VCaP (cell line): ENCODE measurements at regions not wholly inside any gene's neighbourhood (a gene's known extent, or its start where the extent isn't known, plus 50 kb on each side); places are given as distances from the start of the nearest gene placed in this dataset.

ENCODE experiments used
- H3K27ac ChIP-seq: fragments of 450-650 bp; 2 replicates; pipeline ENCODE4 v1.5.1; 2017
- TF ChIP-seq, protein P1 (sequence below): fragments of 450-650 bp; conservative IDR thresholded peaks from 2 replicates; pipeline ENCODE4 v1.5.1; 2017; ENCODE audit warnings: mild to moderate bottlenecking, moderate library complexity

DNA sequence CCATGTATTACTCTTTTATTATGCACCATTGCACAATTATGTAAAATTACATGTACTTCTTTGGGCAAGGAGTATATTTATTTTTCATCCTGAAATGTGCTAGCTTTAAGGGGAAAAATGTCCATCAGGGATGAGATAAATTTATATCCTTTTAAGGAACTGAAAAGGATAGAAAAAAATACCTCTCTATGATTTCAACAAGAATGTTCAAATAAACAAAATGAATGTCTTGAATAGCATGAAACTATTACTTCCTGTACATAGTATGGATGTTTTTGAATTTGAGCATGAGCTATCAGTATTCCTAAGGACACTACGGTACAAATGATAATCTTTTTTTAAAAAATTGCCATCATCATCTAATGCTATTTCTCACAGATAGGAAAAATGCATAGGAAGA, 1611.9 kb upstream of the ZEB2 start:
- TF ChIP-seq, protein P1, sequence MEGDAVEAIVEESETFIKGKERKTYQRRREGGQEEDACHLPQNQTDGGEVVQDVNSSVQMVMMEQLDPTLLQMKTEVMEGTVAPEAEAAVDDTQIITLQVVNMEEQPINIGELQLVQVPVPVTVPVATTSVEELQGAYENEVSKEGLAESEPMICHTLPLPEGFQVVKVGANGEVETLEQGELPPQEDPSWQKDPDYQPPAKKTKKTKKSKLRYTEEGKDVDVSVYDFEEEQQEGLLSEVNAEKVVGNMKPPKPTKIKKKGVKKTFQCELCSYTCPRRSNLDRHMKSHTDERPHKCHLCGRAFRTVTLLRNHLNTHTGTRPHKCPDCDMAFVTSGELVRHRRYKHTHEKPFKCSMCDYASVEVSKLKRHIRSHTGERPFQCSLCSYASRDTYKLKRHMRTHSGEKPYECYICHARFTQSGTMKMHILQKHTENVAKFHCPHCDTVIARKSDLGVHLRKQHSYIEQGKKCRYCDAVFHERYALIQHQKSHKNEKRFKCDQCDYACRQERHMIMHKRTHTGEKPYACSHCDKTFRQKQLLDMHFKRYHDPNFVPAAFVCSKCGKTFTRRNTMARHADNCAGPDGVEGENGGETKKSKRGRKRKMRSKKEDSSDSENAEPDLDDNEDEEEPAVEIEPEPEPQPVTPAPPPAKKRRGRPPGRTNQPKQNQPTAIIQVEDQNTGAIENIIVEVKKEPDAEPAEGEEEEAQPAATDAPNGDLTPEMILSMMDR: no peak
- no peak overlapping the region for H3K27ac ChIP-seq

DNA sequence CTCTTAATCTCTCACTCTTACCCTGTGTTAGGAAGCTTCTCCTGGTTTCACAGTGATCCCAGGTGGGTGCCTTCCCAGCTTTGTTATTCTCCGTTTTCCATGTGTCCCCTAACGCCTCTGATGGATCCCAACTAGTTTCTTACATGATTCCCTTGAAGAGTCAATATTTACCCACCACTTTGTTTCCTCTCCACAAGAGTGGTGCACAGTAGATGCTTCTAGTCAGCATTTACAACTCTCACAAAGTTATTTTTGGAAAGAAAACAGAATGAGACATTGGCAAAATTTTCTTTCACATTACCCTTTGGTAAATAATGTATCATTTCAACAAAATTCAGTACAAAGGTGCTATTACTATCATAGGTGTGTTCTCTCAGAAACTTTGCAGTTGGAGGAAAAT, 1611.1 kb upstream of the ZEB2 start:
- TF ChIP-seq, protein P1: no peak
- no peak overlapping the region for H3K27ac ChIP-seq

DNA sequence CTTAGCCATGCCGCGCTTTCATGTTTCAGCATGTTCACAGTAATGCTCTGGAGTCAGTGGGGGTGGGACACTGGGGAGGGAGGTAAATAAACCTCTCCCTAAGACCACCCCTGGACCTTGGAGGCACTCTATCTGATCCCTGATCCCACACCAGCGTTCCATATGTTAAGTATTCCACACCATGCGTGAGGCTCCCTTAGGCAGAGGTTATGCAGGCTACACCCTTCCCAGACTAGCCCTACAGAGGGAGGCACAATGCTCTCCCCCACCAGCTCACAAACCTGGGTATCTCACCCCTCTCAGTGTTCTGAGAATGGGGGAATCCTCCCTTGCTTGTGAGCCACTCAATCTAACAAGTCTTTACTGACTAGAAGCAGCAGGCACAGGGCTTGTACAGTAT, 1610.4 kb upstream of the ZEB2 start:
- H3K27ac ChIP-seq: no peak overlapping the region
- TF ChIP-seq, protein P1: no peak

DNA sequence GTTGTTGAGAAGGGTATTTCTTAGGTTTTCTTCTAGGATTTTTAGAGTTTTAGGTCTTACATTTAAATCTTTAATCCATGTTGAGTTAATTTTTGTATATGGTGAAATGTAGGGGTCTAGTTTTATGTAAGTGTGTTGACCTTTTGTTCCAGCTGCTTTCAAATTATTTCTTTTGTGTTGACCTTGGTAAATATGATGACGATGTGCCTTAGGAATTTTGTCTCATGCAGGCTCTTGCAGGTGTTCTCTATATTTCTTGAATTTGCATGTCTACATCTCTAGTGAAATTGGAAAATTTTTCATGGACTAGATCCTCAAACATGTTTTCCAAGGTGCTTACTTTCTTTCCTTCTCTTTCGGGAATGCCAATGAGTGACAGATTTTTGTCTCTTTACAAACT, 1609.3 kb upstream of the ZEB2 start:
- H3K27ac ChIP-seq: no peak overlapping the region
- TF ChIP-seq, protein P1: no peak

DNA sequence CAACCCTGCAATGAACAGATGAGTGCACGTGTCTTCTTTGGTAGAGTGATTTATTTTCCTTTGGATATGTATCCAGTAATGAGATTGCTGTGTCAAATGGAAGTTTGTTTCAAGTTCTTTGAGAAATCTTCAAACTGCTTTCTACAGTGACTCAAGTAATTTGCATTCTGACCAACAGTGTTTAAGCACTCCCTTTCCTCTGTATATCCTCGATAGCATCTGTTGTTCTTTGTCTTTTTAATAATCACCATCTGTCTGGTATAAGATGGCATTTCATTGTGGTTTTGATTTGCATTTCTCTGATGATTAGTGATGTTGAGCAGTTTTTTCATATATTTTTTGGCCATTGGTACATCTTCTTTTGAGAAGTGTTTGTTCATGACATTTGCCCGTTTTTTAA, 1608.3 kb upstream of the ZEB2 start:
- H3K27ac ChIP-seq: no peak overlapping the region
- TF ChIP-seq, protein P1: no peak

DNA sequence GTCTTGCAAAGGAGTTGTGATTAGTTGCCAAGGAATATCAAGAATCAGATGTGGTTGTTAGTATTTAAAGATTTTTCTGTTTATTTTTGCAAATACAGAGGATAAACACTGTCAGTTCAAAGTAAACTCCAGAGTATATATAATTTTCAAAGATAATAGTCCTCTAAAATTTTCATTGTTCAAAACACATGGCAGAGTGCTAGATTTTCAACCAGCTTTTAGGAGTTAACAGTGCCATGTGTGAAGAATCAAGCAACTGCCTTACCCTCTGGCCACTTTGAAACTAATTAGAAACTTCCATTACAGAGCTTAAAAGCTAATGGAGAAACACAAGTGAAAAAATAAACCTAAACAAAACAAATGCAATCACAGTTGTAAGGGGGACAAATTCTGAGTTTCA, 1605.6 kb upstream of the ZEB2 start:
- H3K27ac ChIP-seq: no peak overlapping the region
- TF ChIP-seq, protein P1: no peak

DNA sequence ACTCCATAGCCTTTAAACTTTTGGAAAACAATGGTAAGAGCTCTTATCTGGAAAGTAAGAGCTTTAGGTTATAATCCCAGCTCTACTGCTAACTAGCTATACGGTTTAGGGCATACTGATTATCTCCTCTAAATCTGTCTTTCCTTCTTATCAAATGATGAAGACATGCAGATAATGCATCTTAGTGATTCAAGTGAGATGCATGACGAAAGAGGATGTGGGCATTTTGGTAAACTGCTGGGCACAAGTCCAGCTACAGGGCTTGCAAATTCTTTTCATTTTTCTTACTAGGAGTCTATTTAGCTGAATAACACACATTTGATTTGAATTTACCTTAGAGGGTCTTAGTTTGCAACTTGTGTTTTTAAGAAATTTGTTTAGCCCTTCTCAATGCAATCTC, 1604.8 kb upstream of the ZEB2 start:
- no peak overlapping the region for H3K27ac ChIP-seq
- TF ChIP-seq, protein P1: no peak

DNA sequence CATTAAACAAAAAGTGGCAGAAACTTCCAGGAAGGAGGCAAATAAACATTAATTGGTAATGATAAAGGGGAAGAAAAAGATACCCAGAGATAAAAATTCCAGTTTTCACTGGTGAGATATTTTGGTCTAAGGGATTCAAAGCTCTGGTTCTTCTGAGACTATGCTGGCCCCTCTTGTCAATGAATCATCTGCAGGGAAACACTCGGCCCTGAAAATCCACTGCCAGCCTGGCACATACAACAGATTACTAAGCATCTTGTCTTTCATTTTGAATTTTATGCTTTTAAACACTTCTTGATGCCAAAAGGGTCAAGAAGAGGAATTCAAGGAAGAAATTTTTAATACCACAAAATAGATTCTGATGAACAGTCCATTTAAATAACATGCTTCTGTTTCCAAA, 1603.8 kb upstream of the ZEB2 start:
- TF ChIP-seq, protein P1: no peak
- no peak overlapping the region for H3K27ac ChIP-seq
